B cell (primary cell): ENCODE measurements at regions not wholly inside any gene's neighbourhood (a gene's known extent, or its start where the extent isn't known, plus 50 kb on each side); places are given as distances from the start of the nearest gene placed in this dataset.
A peak's percentile ranks its signal among the peaks of the same experiment; 100 is the strongest.

ENCODE experiments used
- ATAC-seq: fragments of 200-7000 bp; cut with Tn5 transposase; one replicate; pipeline ENCODE4 v1.10.0; 2021; ENCODE audit warnings: low read depth, mild to moderate bottlenecking, moderate number of reproducible peaks, moderate library complexity
- CTCF ChIA-PET: fragments of 350-600 bp; sonication (Branson Sonifier 250); formaldehyde crosslinking; loops from one replicate; lab custom pipeline; 2021; ENCODE audit warnings: antibody characterized with exemption, inconsistent platforms; lab: Charles Lee
- POLR2A ChIA-PET: fragments of 350-600 bp; sonication (Branson Sonifier 250); formaldehyde crosslinking; loops from one replicate; lab custom pipeline; 2021; ENCODE audit warnings: antibody characterized with exemption; lab: Charles Lee
- DNase-seq: peaks from one replicate; pipeline ENCODE4 v3.0.0; 2013
- H2AFZ ChIP-seq: 2 replicates; pipeline ENCODE4 v1.6.1; 2012; ENCODE audit warnings: mild to moderate bottlenecking, low read depth, low read length; ENCODE audit not compliant: insufficient read depth, poor library complexity, severe bottlenecking
- H3K27ac ChIP-seq, 2 donors: 1 replicate in 1 of 2; 2 replicates in 1 of 2; pipeline ENCODE4 v1.5.1; 2012 to 2013; ENCODE audit warnings: low read length in 2 of 2, mild to moderate bottlenecking in 2 of 2, moderate library complexity in 1 of 2
- H3K27me3 ChIP-seq, 4 experiments: fragments of 200-600 bp in 1 of 4; sonication (generic) in 1 of 4; replicated peaks in 1 of 4; 1 replicate in 2 of 4; 2 replicates in 2 of 4; pipeline versions ENCODE4 v1.6.1 to v1.7.0; 2013 to 2016; ENCODE audit warnings: low read length in 3 of 4, mild to moderate bottlenecking in 2 of 4, mixed read lengths in 1 of 4, moderate library complexity in 1 of 4; ENCODE audit not compliant: insufficient read depth in 4 of 4, control insufficient read depth in 3 of 4; ENCODE audit errors: control extremely low read depth in 1 of 4
- H3K36me3 ChIP-seq, 2 experiments: replicated peaks in 1 of 2; 1 replicate in 1 of 2; 2 replicates in 1 of 2; pipeline versions ENCODE4 v1.6.1 to v1.7.1; 2013; ENCODE audit warnings: low read length in 1 of 2; ENCODE audit not compliant: insufficient read depth in 2 of 2, control insufficient read depth in 1 of 2; ENCODE audit errors: control extremely low read depth in 1 of 2, extremely low read depth in 1 of 2
- H3K4me1 ChIP-seq, 2 donors: fragments of 200-600 bp in 1 of 2; sonication (generic) in 1 of 2; 1 replicate in 1 of 2; 2 replicates in 1 of 2; pipeline versions ENCODE4 v1.5.1 to v1.6.1; 2013 to 2017; ENCODE audit warnings: low read length in 2 of 2; ENCODE audit not compliant: control insufficient read depth in 2 of 2, insufficient read depth in 2 of 2
- H3K4me2 ChIP-seq: replicated peaks from 2 replicates; pipeline ENCODE3; 2012; ENCODE audit warnings: mild to moderate bottlenecking, low read depth, low read length; ENCODE audit not compliant: poor library complexity, severe bottlenecking
- H3K4me3 ChIP-seq, 5 experiments: fragments of 200-600 bp in 1 of 5; sonication (generic) in 1 of 5; 1 replicate in 3 of 5; 2 replicates in 2 of 5; pipeline versions ENCODE4 v1.5.1 to v1.7.0; 2011 to 2016; ENCODE audit warnings: low read length in 4 of 5, mild to moderate bottlenecking in 4 of 5, low read depth in 2 of 5, control low read depth in 1 of 5, moderate library complexity in 1 of 5; ENCODE audit not compliant: insufficient read depth in 1 of 5; ENCODE audit errors: control extremely low read depth in 1 of 5, extremely low read depth in 1 of 5
- H3K79me2 ChIP-seq: fragments of 200-600 bp; sonication (generic); one replicate; pipeline ENCODE4 v1.6.0; 2016; ENCODE audit warnings: low read length; ENCODE audit not compliant: control insufficient read depth, insufficient read depth
- H3K9ac ChIP-seq: fragments of 200-600 bp; sonication (generic); 2 replicates; pipeline ENCODE4 v1.6.1; 2017; ENCODE audit warnings: mild to moderate bottlenecking, low read length, moderate library complexity
- H3K9me3 ChIP-seq, 3 donors: one replicate each; pipeline versions ENCODE4 v1.6.1 to v1.7.1; 2013; ENCODE audit warnings: low read length in 2 of 3; ENCODE audit not compliant: control insufficient read depth in 2 of 3, insufficient read depth in 1 of 3; ENCODE audit errors: control extremely low read depth in 1 of 3
- H4K20me1 ChIP-seq: 2 replicates; pipeline ENCODE4 v1.6.0; 2012; ENCODE audit warnings: mild to moderate bottlenecking, low read length; ENCODE audit not compliant: insufficient read depth, control insufficient read depth, poor library complexity, severe bottlenecking
- H3K27ac Mint-ChIP-seq: one replicate; pipeline ENCODE4 v1.8.0; 2021; ENCODE audit warnings: mixed read lengths
- H3K27me3 Mint-ChIP-seq: one replicate; pipeline ENCODE4 v1.8.0; 2021; ENCODE audit warnings: mixed read lengths
- H3K4me1 Mint-ChIP-seq: one replicate; pipeline ENCODE4 v1.8.0; 2021; ENCODE audit warnings: mixed read lengths
- H3K4me3 Mint-ChIP-seq: one replicate; pipeline ENCODE4 v1.8.0; 2021; ENCODE audit warnings: mixed read lengths
- H3K9me3 Mint-ChIP-seq: one replicate; pipeline ENCODE4 v1.8.0; 2022; ENCODE audit warnings: mixed read lengths; ENCODE audit not compliant: insufficient read depth
- CTCF ChIP-seq: fragments of 200-600 bp; IDR thresholded peaks from one replicate; pipeline ENCODE4 v1.8.0; 2022; ENCODE audit warnings: antibody characterized with exemption, mild to moderate bottlenecking
- EZH2 ChIP-seq: IDR thresholded peaks from 2 replicates; pipeline ENCODE4 v1.6.1; 2012; ENCODE audit warnings: borderline replicate concordance, low read depth, mild to moderate bottlenecking, moderate library complexity, low read length; ENCODE audit not compliant: insufficient read depth, poor library complexity, severe bottlenecking
- WGBS: methylation state at CpG from one replicate; pipeline ENCODE4 v1.1.5; 2013; ENCODE audit warnings: missing lambda C conversion rate; ENCODE audit not compliant: insufficient coverage; 5-methylcytosine and 5-hydroxymethylcytosine counted together
- intact Hi-C: fragments of 100-400 bp; cut with micrococcal nuclease; formaldehyde crosslinking; loops from one replicate; pipeline ENCODE4 v1.10.0; 2022

- Mint-ChIP-seq H3K4me3 (no peak overlapping the region), H3K27ac (no peak overlapping the region), H3K9me3 (peaks cover 3% of the 10 kb centered on the region), H3K4me1 (peaks cover 3% of the 10 kb centered on the region), H3K27me3 (no peaks in the 10 kb centered on the region)
- ChIA-PET POLR2A (no interaction called here), CTCF (no interaction called here)
- Histone ChIP-seq H3K4me1 (peaks cover 12 to 15% of the 10 kb centered on the region in 2 donors), H3K36me3 (no peaks in the 10 kb centered on the region), H3K4me3 (no peak overlapping the region), H3K9ac (no peak overlapping the region), H3K79me2 (no peaks in the 10 kb centered on the region), H3K9me3 (peaks cover 0 to 4% (median 1%) of the 10 kb centered on the region in 3 donors), H2AFZ (no peak overlapping the region), H3K4me2 (no peak overlapping the region), H4K20me1 (no peaks in the 10 kb centered on the region), H3K27ac (no peak overlapping the region), H3K27me3 (no peaks in the 10 kb centered on the region)
- DNase-seq (no peak), ATAC-seq (no peak)
- intact Hi-C loops = no loop called here
- TF ChIP-seq EZH2 (no peak), CTCF (no peak)
Measured at GRCh38 chr12:13509740-13510139, 313.2 kb downstream of the EMP1 start.

DNA sequence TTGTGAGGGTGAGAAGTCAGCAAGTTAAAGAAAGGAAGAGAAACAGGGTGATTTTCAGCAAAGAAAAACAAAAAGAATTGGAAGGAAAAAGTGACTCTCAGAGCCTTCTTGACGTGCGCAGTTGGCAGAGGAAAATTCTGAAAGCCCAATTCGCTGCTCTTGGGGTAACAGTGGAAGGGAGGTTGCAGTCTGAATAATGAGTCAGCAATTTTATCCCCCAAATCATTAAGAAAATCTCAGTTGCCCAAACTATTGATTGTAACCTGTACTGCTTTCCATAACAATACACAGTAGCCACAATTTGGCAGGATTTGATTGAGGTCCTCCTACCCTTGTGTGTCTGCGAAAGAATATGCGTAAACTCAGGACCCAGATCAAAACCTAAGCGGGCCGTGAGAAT is 309.1 kb downstream of the EMP1 start:
- Mint-ChIP-seq H3K27me3 (no peaks in the 10 kb centered on the region), H3K4me1 (no peaks in the 10 kb centered on the region), H3K9me3 (no peaks in the 10 kb centered on the region), H3K4me3 (no peak overlapping the region), H3K27ac (no peak overlapping the region)
- TF ChIP-seq CTCF (no peak), EZH2 (no peak)
- no peaks in the 10 kb centered on the region for H3K79me2 ChIP-seq
- H3K4me2 ChIP-seq = peak overlapping the region; percentile 13
- WGBS = 94% methylated on average over 4 of the region's 7 CpGs
- peaks cover 18 to 20% of the 10 kb centered on the region in 2 donors for H3K4me1 ChIP-seq
- no peak overlapping the region for H3K4me3 ChIP-seq
- no peak overlapping the region for H3K9ac ChIP-seq
- H3K27ac ChIP-seq = no peak overlapping the region
- H3K36me3 ChIP-seq = no peaks in the 10 kb centered on the region
- ChIA-PET CTCF (no interaction called here), POLR2A (no interaction called here)
- H2AFZ ChIP-seq = peak overlapping the region; percentile 14
- no peak for DNase-seq
- ATAC-seq = no peak
- H4K20me1 ChIP-seq = no peaks in the 10 kb centered on the region
- intact Hi-C loops = no loop called here
- H3K27me3 ChIP-seq = no peaks in the 10 kb centered on the region
- no peaks in the 10 kb centered on the region for H3K9me3 ChIP-seq
